ENCODE measurements at regions not wholly inside any gene's neighbourhood (a gene's known extent, or its start where the extent isn't known, plus 50 kb on each side); places are given as distances from the start of the nearest gene placed in this dataset.

DNA sequence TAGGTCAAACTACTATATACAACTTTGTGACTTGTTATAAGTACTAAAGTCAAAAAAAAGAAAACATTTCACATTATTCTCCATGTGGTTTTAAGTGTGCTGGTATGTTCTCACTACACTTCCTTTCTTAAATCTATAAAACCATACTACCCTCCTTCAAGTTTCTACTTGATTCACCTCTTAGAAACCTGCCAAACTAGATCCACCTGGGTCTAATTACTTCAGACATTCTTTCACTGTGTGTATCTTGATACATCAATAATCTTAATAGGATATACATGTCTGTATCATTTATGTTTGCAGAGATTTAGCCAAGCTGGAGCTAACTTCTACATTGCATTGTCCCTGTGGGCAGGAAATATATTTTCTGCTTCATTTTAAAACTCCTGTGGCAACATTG lies 1012.6 kb downstream of the EFNA5 start:
- TF ChIP-seq POLR2A (IDR thresholded peaks at IDR 0.05), result no peak
- TF ChIP-seq, protein P1, sequence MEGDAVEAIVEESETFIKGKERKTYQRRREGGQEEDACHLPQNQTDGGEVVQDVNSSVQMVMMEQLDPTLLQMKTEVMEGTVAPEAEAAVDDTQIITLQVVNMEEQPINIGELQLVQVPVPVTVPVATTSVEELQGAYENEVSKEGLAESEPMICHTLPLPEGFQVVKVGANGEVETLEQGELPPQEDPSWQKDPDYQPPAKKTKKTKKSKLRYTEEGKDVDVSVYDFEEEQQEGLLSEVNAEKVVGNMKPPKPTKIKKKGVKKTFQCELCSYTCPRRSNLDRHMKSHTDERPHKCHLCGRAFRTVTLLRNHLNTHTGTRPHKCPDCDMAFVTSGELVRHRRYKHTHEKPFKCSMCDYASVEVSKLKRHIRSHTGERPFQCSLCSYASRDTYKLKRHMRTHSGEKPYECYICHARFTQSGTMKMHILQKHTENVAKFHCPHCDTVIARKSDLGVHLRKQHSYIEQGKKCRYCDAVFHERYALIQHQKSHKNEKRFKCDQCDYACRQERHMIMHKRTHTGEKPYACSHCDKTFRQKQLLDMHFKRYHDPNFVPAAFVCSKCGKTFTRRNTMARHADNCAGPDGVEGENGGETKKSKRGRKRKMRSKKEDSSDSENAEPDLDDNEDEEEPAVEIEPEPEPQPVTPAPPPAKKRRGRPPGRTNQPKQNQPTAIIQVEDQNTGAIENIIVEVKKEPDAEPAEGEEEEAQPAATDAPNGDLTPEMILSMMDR (IDR thresholded peaks at IDR 0.05), result no peak
- H3K4me3 ChIP-seq, result no peak overlapping the region
- no peak overlapping the region for H3K27ac ChIP-seq
- DNase-seq (no peak), ATAC-seq (no peak)
- intact Hi-C loops (cut with DNase I), result no loop called here
- no peaks in the 10 kb centered on the region for H3K9me3 ChIP-seq
- no peaks in the 10 kb centered on the region for H3K27me3 ChIP-seq
- H3K36me3 ChIP-seq, result no peaks in the 10 kb centered on the region
- H3K4me1 ChIP-seq, result no peaks in the 10 kb centered on the region

DNA sequence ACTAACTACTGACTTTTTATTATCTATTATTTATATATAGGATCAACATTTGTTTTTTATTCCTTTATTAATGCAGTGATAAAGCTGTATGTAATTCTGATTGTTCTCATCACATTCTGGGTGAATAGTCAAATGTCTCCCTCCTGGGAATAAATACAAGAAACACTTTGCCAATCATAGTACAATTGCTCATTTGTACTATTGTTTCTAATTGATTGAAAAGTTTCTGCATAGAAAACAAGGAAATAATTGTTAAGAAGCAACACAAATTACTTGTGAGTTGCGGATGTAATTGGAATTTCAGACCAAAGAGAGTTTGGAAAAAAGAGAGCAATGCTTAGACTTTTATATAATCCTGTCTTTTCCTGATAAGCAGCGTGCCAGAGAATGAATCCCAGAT lies 1013.9 kb downstream of the EFNA5 start:
- Histone ChIP-seq H3K27ac (no peak overlapping the region), H3K4me1 (no peaks in the 10 kb centered on the region), H3K27me3 (no peaks in the 10 kb centered on the region), H3K36me3 (no peaks in the 10 kb centered on the region), H3K9me3 (no peaks in the 10 kb centered on the region), H3K4me3 (no peak overlapping the region)
- WGBS (ENCODE audit: insufficient coverage, low coverage, low lambda C conversion rate, missing lambda C conversion rate), result 52% methylated on average over 2 of the region's 2 CpGs
- DNase-seq (no peak), ATAC-seq (no peak)
- intact Hi-C loops (cut with DNase I), result no loop called here
- TF ChIP-seq POLR2A (IDR thresholded peaks at IDR 0.05), result no peak
- TF ChIP-seq, protein P1 (IDR thresholded peaks at IDR 0.05), result no peak

DNA sequence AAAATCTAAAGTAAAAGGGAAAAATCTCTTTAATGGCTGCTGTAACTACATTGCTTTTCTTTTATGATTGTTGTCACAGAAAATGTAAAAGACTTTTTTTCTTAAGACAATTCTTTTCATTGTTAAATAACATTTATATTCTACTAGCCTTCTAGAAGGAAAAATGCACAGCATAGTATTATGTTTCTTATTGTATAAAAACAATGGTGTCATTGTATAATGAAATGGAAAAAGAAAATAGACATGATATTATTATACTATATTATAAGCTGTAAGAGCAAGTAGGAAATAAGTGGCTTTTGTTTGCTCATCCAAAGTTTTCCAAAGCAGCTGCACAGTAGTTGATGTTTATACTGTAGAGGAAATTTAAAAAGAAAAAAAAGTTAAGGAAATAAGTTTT lies 1021.7 kb downstream of the EFNA5 start:
- intact Hi-C loops (cut with DNase I), result no loop called here
- ATAC-seq (no peak), DNase-seq (no peak)
- H3K36me3 ChIP-seq, result no peaks in the 10 kb centered on the region
- no peak for TF ChIP-seq POLR2A (IDR thresholded peaks at IDR 0.05)
- TF ChIP-seq, protein P1 (IDR thresholded peaks at IDR 0.05), result no peak
- H3K27ac ChIP-seq, result no peak overlapping the region
- no peaks in the 10 kb centered on the region for H3K27me3 ChIP-seq
- no peak overlapping the region for H3K4me3 ChIP-seq
- no peaks in the 10 kb centered on the region for H3K4me1 ChIP-seq
- H3K9me3 ChIP-seq, result no peaks in the 10 kb centered on the region

DNA sequence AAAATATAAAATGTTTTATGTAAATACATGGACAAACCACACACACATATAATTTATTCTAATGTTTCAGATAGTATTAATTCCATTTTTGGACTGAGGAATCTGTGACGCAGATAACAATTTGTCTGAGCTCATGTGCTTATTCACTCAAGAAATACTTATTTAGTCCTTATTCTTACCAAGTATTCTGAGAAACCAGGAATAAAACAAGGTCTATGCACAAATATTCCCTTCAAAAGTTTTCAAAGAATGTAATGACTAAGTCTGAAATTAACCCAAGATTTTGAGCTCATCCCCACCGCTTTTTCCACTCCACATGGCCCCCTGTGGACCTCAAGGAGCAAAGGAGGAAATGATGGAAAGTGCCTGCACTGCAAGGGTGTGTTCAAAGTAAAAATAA lies 1022.3 kb downstream of the EFNA5 start:
- WGBS (ENCODE audit: insufficient coverage, low coverage, low lambda C conversion rate, missing lambda C conversion rate), result 51% methylated on average over 2 of the region's 2 CpGs

DNA sequence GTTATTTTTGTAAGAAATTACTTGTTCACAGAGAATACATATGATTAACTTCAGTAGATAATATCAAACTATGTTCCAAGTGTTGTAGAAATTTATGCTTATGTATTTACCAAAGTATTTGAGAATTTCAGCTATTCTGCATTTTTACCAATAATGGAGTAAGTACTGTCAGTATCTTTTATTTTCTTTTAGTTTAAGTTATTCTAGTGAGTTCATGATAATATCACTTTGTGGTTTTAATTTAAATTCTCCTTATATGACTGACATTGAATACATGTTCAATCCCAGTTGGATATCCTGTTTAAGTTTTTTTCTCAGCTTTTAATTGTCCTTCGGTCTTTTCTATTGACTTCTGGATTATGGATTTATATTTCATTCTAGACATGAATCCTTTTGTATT lies 1024.6 kb downstream of the EFNA5 start:
- no peak for DNase-seq
- Histone ChIP-seq H3K9me3 (no peaks in the 10 kb centered on the region), H3K4me1 (no peaks in the 10 kb centered on the region), H3K27me3 (no peaks in the 10 kb centered on the region), H3K4me3 (no peak overlapping the region), H3K27ac (no peak overlapping the region), H3K36me3 (no peaks in the 10 kb centered on the region)
- intact Hi-C loops (cut with DNase I), result no loop called here
- ATAC-seq, result no peak
- 86% methylated on average over 1 of the region's 1 CpG for WGBS (ENCODE audit: insufficient coverage, low coverage, low lambda C conversion rate, missing lambda C conversion rate)
- TF ChIP-seq, protein P1 (IDR thresholded peaks at IDR 0.05), result no peak
- no peak for TF ChIP-seq POLR2A (IDR thresholded peaks at IDR 0.05)

More for the DNA sequence above, 1022.3 kb downstream of the EFNA5 start:
- intact Hi-C loops (cut with DNase I), result no loop called here
- H3K27ac ChIP-seq, result no peak overlapping the region
- TF ChIP-seq, protein P1 (IDR thresholded peaks at IDR 0.05), result no peak
- no peak for TF ChIP-seq POLR2A (IDR thresholded peaks at IDR 0.05)
- H3K4me1 ChIP-seq, result no peaks in the 10 kb centered on the region
- H3K36me3 ChIP-seq, result no peaks in the 10 kb centered on the region
- no peak overlapping the region for H3K4me3 ChIP-seq
- no peak for ATAC-seq
- H3K27me3 ChIP-seq, result no peaks in the 10 kb centered on the region
- no peak for DNase-seq
- no peaks in the 10 kb centered on the region for H3K9me3 ChIP-seq

Measured in right lobe of liver (tissue), 6 donors.